OCI-LY3 (cell line): ENCODE measurements at regions not wholly inside any gene's neighbourhood (a gene's known extent, or its start where the extent isn't known, plus 50 kb on each side); places are given as distances from the start of the nearest gene placed in this dataset.

Experiments
- H2AFZ ChIP-seq: fragments of 200-600, 300-600 bp; shearing (Covaris generic); 2 replicates; pipeline ENCODE4 v1.6.0; 2014; ENCODE audit warnings: antibody characterized with exemption, low read depth, low read length
- H3K27ac ChIP-seq: fragments of 200-600, 300-600 bp; sonication (generic); 2 replicates; pipeline ENCODE4 v1.5.1; 2014; ENCODE audit warnings: mild to moderate bottlenecking, low read length, moderate library complexity, mixed read lengths
- H3K27me3 ChIP-seq: fragments of 200-600, 300-600 bp; sonication (generic); 2 replicates; pipeline ENCODE4 v1.6.1; 2014; ENCODE audit warnings: low read depth, low read length, mixed read lengths
- H3K36me3 ChIP-seq: fragments of 200-600, 300-600 bp; sonication (generic); replicated peaks from 2 replicates; pipeline ENCODE3; 2014; ENCODE audit warnings: low read depth, low read length, mixed read lengths
- H3K4me1 ChIP-seq: fragments of 300-600, 200-600 bp; sonication (generic); 2 replicates; pipeline ENCODE4 v1.6.1; 2014; ENCODE audit warnings: low read length, mixed read lengths
- H3K4me2 ChIP-seq: fragments of 200-600, 300-600 bp; sonication (generic); 2 replicates; pipeline ENCODE4 v1.6.1; 2014; ENCODE audit warnings: low read length, mixed read lengths
- H3K4me3 ChIP-seq: fragments of 300-600, 200-600 bp; sonication (generic); 2 replicates; pipeline ENCODE4 v1.5.1; 2014; ENCODE audit warnings: antibody characterized with exemption, mild to moderate bottlenecking, low read length, moderate library complexity
- H3K79me2 ChIP-seq: fragments of 300-600, 200-600 bp; shearing (Covaris generic); 2 replicates; pipeline ENCODE4 v1.6.1; 2014; ENCODE audit warnings: mild to moderate bottlenecking, low read length, mixed read lengths
- H3K9ac ChIP-seq: fragments of 300-600, 200-600 bp; shearing (Covaris generic); 2 replicates; pipeline ENCODE4 v1.6.0; 2014; ENCODE audit warnings: mild to moderate bottlenecking, low read length, moderate library complexity
- H3K9me3 ChIP-seq: fragments of 200-600, 300-600 bp; shearing (Covaris generic); 2 replicates; pipeline ENCODE4 v1.6.1; 2014; ENCODE audit warnings: low read length, mixed read lengths; ENCODE audit not compliant: insufficient read depth
- H4K20me1 ChIP-seq: fragments of 200-600, 300-600 bp; sonication (generic); 2 replicates; pipeline ENCODE4 v1.6.1; 2016; ENCODE audit warnings: low read length, mixed read lengths; ENCODE audit not compliant: insufficient read depth
- CTCF ChIP-seq: fragments of 200-600, 300-600 bp; sonication (generic); IDR thresholded peaks from 2 replicates; pipeline ENCODE4 v1.5.1; 2014; ENCODE audit warnings: antibody characterized with exemption, low read length, low read depth
- EZH2phosphoT487 ChIP-seq: fragments of 200-600 bp; shearing (Covaris generic); IDR thresholded peaks from 2 replicates; pipeline ENCODE4 v1.6.1; 2018; ENCODE audit warnings: antibody characterized with exemption, mixed run types, low read depth

- Histone ChIP-seq H3K4me2 (no peak overlapping the region), H3K4me1 (no peaks in the 10 kb centered on the region), H3K27me3 (no peaks in the 10 kb centered on the region), H3K9ac (no peak overlapping the region), H3K36me3 (no peaks in the 10 kb centered on the region), H4K20me1 (no peaks in the 10 kb centered on the region), H2AFZ (no peak overlapping the region), H3K27ac (no peak overlapping the region), H3K9me3 (no peaks in the 10 kb centered on the region), H3K4me3 (no peak overlapping the region), H3K79me2 (no peaks in the 10 kb centered on the region)
- TF ChIP-seq CTCF, result no peak
- TF ChIP-seq EZH2phosphoT487, result no peak
Measured at GRCh38 chr5:42064821-42065220, 139.7 kb downstream of the FBXO4 start.

GRCh38 chr5:42066131-42066530 lies 141.1 kb downstream of the FBXO4 start:
- Histone ChIP-seq H3K79me2 (no peaks in the 10 kb centered on the region), H4K20me1 (no peaks in the 10 kb centered on the region), H3K27me3 (no peaks in the 10 kb centered on the region), H3K27ac (no peak overlapping the region), H3K4me2 (no peak overlapping the region), H3K36me3 (no peaks in the 10 kb centered on the region), H2AFZ (no peak overlapping the region), H3K4me3 (no peak overlapping the region), H3K4me1 (no peaks in the 10 kb centered on the region), H3K9me3 (no peaks in the 10 kb centered on the region), H3K9ac (no peak overlapping the region)
- TF ChIP-seq CTCF, result no peak
- TF ChIP-seq EZH2phosphoT487, result no peak

- Histone ChIP-seq H2AFZ (no peak overlapping the region), H3K36me3 (no peaks in the 10 kb centered on the region), H3K27ac (no peak overlapping the region), H3K79me2 (no peaks in the 10 kb centered on the region), H4K20me1 (no peaks in the 10 kb centered on the region), H3K4me3 (no peak overlapping the region), H3K9ac (no peak overlapping the region), H3K9me3 (no peaks in the 10 kb centered on the region), H3K27me3 (no peaks in the 10 kb centered on the region), H3K4me1 (no peaks in the 10 kb centered on the region), H3K4me2 (no peak overlapping the region)
- TF ChIP-seq CTCF (no peak), EZH2phosphoT487 (no peak)
Measured at GRCh38 chr5:42074353-42074752, 149.3 kb downstream of the FBXO4 start.

- Histone ChIP-seq H3K9me3 (no peaks in the 10 kb centered on the region), H3K27ac (no peak overlapping the region), H2AFZ (no peak overlapping the region), H4K20me1 (no peaks in the 10 kb centered on the region), H3K36me3 (no peaks in the 10 kb centered on the region), H3K27me3 (no peaks in the 10 kb centered on the region), H3K4me2 (no peak overlapping the region), H3K4me3 (no peak overlapping the region), H3K4me1 (no peaks in the 10 kb centered on the region), H3K79me2 (no peaks in the 10 kb centered on the region), H3K9ac (no peak overlapping the region)
- TF ChIP-seq CTCF (no peak), EZH2phosphoT487 (no peak)
Measured at GRCh38 chr5:42089705-42090104, 164.6 kb downstream of the FBXO4 start.
